ENCODE measurements at regions not wholly inside any gene's neighbourhood (a gene's known extent, or its start where the extent isn't known, plus 50 kb on each side); places are given as distances from the start of the nearest gene placed in this dataset.

DNA sequence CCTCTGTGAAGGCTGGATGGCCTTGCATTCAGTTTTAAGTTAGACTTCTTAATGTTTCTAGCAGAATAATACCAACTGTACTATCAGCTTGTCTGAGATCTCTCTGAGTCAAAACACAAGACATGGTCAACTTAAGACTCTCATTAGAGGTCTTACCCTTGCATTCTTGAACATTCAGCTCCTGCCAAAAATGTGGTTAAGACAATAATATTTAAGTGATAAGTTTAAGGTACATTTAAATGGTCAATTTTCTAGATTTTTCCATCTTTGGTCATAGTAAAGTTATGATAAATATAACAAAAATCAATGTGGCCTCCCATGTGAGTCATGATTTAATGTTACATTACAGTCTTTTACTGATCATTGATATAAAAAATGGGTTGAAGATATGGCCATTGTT is 75.0 kb downstream of the NR2F1 start:
- Histone ChIP-seq H3K4me3 (no peak overlapping the region), H3K4me1 (no peaks in the 10 kb centered on the region), H3K36me3 (no peaks in the 10 kb centered on the region), H3K27ac (no peak overlapping the region), H3K27me3 (no peaks in the 10 kb centered on the region), H3K9me3 (no peaks in the 10 kb centered on the region)
- DNase-seq: no peak
- TF ChIP-seq, protein P1, sequence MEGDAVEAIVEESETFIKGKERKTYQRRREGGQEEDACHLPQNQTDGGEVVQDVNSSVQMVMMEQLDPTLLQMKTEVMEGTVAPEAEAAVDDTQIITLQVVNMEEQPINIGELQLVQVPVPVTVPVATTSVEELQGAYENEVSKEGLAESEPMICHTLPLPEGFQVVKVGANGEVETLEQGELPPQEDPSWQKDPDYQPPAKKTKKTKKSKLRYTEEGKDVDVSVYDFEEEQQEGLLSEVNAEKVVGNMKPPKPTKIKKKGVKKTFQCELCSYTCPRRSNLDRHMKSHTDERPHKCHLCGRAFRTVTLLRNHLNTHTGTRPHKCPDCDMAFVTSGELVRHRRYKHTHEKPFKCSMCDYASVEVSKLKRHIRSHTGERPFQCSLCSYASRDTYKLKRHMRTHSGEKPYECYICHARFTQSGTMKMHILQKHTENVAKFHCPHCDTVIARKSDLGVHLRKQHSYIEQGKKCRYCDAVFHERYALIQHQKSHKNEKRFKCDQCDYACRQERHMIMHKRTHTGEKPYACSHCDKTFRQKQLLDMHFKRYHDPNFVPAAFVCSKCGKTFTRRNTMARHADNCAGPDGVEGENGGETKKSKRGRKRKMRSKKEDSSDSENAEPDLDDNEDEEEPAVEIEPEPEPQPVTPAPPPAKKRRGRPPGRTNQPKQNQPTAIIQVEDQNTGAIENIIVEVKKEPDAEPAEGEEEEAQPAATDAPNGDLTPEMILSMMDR (IDR thresholded peaks at IDR 0.05): no peak
- no peak for TF ChIP-seq POLR2A (IDR thresholded peaks at IDR 0.05)

- H3K36me3 ChIP-seq: no peaks in the 10 kb centered on the region
- no peak overlapping the region for H3K4me3 ChIP-seq
- H3K27me3 ChIP-seq: no peaks in the 10 kb centered on the region
- no peak for DNase-seq
- no peaks in the 10 kb centered on the region for H3K9me3 ChIP-seq
- TF ChIP-seq, protein P1 (IDR thresholded peaks at IDR 0.05): no peak
- TF ChIP-seq POLR2A (IDR thresholded peaks at IDR 0.05): no peak
- no peaks in the 10 kb centered on the region for H3K4me1 ChIP-seq
- H3K27ac ChIP-seq: no peak overlapping the region
Measured at GRCh38 chr5:93654676-93655075, 71.7 kb downstream of the NR2F1 start.

GRCh38 chr5:93653716-93654115 is 70.7 kb downstream of the NR2F1 start:
- Histone ChIP-seq H3K36me3 (no peaks in the 10 kb centered on the region), H3K27me3 (no peaks in the 10 kb centered on the region), H3K27ac (no peak overlapping the region), H3K4me3 (no peak overlapping the region), H3K9me3 (no peaks in the 10 kb centered on the region), H3K4me1 (no peaks in the 10 kb centered on the region)
- DNase-seq: no peak
- TF ChIP-seq, protein P1 (IDR thresholded peaks at IDR 0.05): no peak
- no peak for TF ChIP-seq POLR2A (IDR thresholded peaks at IDR 0.05)

- DNase-seq: no peak
- TF ChIP-seq POLR2A (IDR thresholded peaks at IDR 0.05): no peak
- TF ChIP-seq, protein P1 (IDR thresholded peaks at IDR 0.05): no peak
- H3K27ac ChIP-seq: no peak overlapping the region
- no peaks in the 10 kb centered on the region for H3K4me1 ChIP-seq
- no peak overlapping the region for H3K4me3 ChIP-seq
- no peaks in the 10 kb centered on the region for H3K9me3 ChIP-seq
- no peaks in the 10 kb centered on the region for H3K36me3 ChIP-seq
- H3K27me3 ChIP-seq: no peaks in the 10 kb centered on the region
Measured at GRCh38 chr5:93649234-93649900, 66.3 kb downstream of the NR2F1 start.

GRCh38 chr5:93644760-93645159 is 61.7 kb downstream of the NR2F1 start:
- H3K27ac ChIP-seq: no peak overlapping the region
- no peaks in the 10 kb centered on the region for H3K4me1 ChIP-seq
- DNase-seq: no peak
- H3K9me3 ChIP-seq: no peaks in the 10 kb centered on the region
- H3K36me3 ChIP-seq: no peaks in the 10 kb centered on the region
- H3K27me3 ChIP-seq: no peaks in the 10 kb centered on the region
- H3K4me3 ChIP-seq: no peak overlapping the region
- no peak for TF ChIP-seq POLR2A (IDR thresholded peaks at IDR 0.05)
- TF ChIP-seq, protein P1 (IDR thresholded peaks at IDR 0.05): no peak
